ENCODE measurements at regions not wholly inside any gene's neighbourhood (a gene's known extent, or its start where the extent isn't known, plus 50 kb on each side); places are given as distances from the start of the nearest gene placed in this dataset.

DNA sequence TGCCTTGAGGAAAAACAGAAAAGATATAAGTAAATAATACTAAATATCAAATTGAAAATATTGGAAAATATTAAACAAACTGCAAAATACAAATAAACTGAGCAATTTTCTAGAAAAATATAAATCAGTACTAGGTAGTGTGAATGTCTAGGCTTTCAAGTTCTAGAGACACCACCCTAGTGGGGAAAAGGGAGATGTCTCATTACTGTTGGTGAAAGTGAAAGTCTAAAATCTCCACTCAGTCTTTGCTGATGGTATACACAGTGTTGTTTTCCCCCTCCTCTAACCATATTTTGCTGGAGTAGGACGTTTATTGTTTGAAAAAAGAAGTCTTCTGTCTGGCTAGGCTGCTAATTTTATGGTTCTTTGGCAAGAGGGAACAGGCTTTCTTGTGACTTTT, 1368.9 kb downstream of the OTOL1 start:
- TF ChIP-seq, protein P1, sequence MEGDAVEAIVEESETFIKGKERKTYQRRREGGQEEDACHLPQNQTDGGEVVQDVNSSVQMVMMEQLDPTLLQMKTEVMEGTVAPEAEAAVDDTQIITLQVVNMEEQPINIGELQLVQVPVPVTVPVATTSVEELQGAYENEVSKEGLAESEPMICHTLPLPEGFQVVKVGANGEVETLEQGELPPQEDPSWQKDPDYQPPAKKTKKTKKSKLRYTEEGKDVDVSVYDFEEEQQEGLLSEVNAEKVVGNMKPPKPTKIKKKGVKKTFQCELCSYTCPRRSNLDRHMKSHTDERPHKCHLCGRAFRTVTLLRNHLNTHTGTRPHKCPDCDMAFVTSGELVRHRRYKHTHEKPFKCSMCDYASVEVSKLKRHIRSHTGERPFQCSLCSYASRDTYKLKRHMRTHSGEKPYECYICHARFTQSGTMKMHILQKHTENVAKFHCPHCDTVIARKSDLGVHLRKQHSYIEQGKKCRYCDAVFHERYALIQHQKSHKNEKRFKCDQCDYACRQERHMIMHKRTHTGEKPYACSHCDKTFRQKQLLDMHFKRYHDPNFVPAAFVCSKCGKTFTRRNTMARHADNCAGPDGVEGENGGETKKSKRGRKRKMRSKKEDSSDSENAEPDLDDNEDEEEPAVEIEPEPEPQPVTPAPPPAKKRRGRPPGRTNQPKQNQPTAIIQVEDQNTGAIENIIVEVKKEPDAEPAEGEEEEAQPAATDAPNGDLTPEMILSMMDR (tag by site-specific recombination; IDR thresholded peaks at IDR 0.05) = no peak
- TF ChIP-seq, protein P2, sequence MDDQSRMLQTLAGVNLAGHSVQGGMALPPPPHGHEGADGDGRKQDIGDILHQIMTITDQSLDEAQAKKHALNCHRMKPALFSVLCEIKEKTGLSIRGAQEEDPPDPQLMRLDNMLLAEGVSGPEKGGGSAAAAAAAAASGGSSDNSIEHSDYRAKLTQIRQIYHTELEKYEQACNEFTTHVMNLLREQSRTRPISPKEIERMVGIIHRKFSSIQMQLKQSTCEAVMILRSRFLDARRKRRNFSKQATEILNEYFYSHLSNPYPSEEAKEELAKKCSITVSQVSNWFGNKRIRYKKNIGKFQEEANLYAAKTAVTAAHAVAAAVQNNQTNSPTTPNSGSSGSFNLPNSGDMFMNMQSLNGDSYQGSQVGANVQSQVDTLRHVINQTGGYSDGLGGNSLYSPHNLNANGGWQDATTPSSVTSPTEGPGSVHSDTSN (CRISPR knock-in tag; IDR thresholded peaks at IDR 0.05) = no peak
- TF ChIP-seq ZFHX2 (tag by site-specific recombination; conservative IDR thresholded peaks at IDR 0.05) (no peak), ZNF121 (tag by site-specific recombination; IDR thresholded peaks at IDR 0.05) (no peak)
